ENCODE measurements at regions not wholly inside any gene's neighbourhood (a gene's known extent, or its start where the extent isn't known, plus 50 kb on each side); places are given as distances from the start of the nearest gene placed in this dataset.

DNA sequence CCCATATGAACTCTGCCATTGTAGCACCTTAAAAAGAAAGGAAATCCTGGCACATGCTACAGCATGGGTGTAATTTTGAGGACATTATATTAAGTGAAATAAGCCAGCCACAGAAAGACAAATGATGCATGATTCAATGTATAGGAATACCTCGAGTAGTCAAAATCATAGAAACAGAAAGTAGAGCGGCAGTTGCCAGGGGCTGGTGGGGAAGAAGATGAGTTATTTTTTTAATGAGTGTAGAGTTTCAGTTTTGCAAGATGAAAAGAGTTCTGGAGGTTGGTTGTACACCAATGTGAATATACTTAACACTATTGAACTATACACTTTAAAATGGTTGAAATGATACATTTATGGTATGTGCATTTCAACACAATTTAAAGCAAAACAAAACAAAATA lies 133.0 kb downstream of the ZDHHC21 start:
- H3K4me2 ChIP-seq (ENCODE audit: low read depth, low read length, poor library complexity, severe bottlenecking): no peak overlapping the region
- H3K27ac ChIP-seq (ENCODE audit: low read depth, low read length): no peak overlapping the region
- H3K9me3 ChIP-seq (ENCODE audit: insufficient read depth, low read length): no peaks in the 10 kb centered on the region
- no peaks in the 10 kb centered on the region for H3K27me3 ChIP-seq (ENCODE audit: low read length)
- no peak for TF ChIP-seq EZH2phosphoT487 (conservative IDR thresholded peaks at IDR 0.05; ENCODE audit: low read length)
- TF ChIP-seq, protein P1, sequence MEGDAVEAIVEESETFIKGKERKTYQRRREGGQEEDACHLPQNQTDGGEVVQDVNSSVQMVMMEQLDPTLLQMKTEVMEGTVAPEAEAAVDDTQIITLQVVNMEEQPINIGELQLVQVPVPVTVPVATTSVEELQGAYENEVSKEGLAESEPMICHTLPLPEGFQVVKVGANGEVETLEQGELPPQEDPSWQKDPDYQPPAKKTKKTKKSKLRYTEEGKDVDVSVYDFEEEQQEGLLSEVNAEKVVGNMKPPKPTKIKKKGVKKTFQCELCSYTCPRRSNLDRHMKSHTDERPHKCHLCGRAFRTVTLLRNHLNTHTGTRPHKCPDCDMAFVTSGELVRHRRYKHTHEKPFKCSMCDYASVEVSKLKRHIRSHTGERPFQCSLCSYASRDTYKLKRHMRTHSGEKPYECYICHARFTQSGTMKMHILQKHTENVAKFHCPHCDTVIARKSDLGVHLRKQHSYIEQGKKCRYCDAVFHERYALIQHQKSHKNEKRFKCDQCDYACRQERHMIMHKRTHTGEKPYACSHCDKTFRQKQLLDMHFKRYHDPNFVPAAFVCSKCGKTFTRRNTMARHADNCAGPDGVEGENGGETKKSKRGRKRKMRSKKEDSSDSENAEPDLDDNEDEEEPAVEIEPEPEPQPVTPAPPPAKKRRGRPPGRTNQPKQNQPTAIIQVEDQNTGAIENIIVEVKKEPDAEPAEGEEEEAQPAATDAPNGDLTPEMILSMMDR (IDR thresholded peaks at IDR 0.05; ENCODE audit: insufficient read depth, low read length, poor library complexity, severe bottlenecking): no peak
- H3K9me2 ChIP-seq (replicated peaks; ENCODE audit: insufficient read depth, low read length): no peaks in the 10 kb centered on the region
- no peaks in the 10 kb centered on the region for H3F3A ChIP-seq (ENCODE audit: insufficient read depth)
- H3K79me2 ChIP-seq (ENCODE audit: insufficient read depth, low read length): no peaks in the 10 kb centered on the region
- H2AFZ ChIP-seq (ENCODE audit: low read depth, low read length, severe bottlenecking): no peak overlapping the region
- no peaks in the 10 kb centered on the region for H3K36me3 ChIP-seq (ENCODE audit: low read length)
- H3K4me3 ChIP-seq (ENCODE audit: insufficient read depth, low read length, poor library complexity, severe bottlenecking): no peak overlapping the region
- H4K20me1 ChIP-seq (ENCODE audit: low read depth, low read length): no peaks in the 10 kb centered on the region
- no peak overlapping the region for H3K9ac ChIP-seq (ENCODE audit: low read length)

GRCh38 chr9:14554886-14555285 lies 138.3 kb downstream of the ZDHHC21 start:
- H3F3A ChIP-seq (ENCODE audit: insufficient read depth): no peaks in the 10 kb centered on the region
- H3K27ac ChIP-seq (ENCODE audit: low read depth, low read length): no peak overlapping the region
- no peak overlapping the region for H3K9ac ChIP-seq (ENCODE audit: low read length)
- TF ChIP-seq EZH2phosphoT487 (conservative IDR thresholded peaks at IDR 0.05; ENCODE audit: low read length): no peak
- TF ChIP-seq, protein P1 (IDR thresholded peaks at IDR 0.05; ENCODE audit: insufficient read depth, low read length, poor library complexity, severe bottlenecking): no peak
- H3K79me2 ChIP-seq (ENCODE audit: insufficient read depth, low read length): no peaks in the 10 kb centered on the region
- no peaks in the 10 kb centered on the region for H3K27me3 ChIP-seq (ENCODE audit: low read length)
- no peak overlapping the region for H3K4me3 ChIP-seq (ENCODE audit: insufficient read depth, low read length, poor library complexity, severe bottlenecking)
- H3K36me3 ChIP-seq (ENCODE audit: low read length): no peaks in the 10 kb centered on the region
- no peaks in the 10 kb centered on the region for H4K20me1 ChIP-seq (ENCODE audit: low read depth, low read length)
- no peak overlapping the region for H3K4me2 ChIP-seq (ENCODE audit: low read depth, low read length, poor library complexity, severe bottlenecking)
- no peak overlapping the region for H2AFZ ChIP-seq (ENCODE audit: low read depth, low read length, severe bottlenecking)
- H3K9me3 ChIP-seq (ENCODE audit: insufficient read depth, low read length): no peaks in the 10 kb centered on the region
- no peaks in the 10 kb centered on the region for H3K9me2 ChIP-seq (replicated peaks; ENCODE audit: insufficient read depth, low read length)

GRCh38 chr9:14547245-14548060 lies 145.8 kb downstream of the ZDHHC21 start:
- no peaks in the 10 kb centered on the region for H3F3A ChIP-seq (ENCODE audit: insufficient read depth)
- no peak overlapping the region for H3K4me3 ChIP-seq (ENCODE audit: insufficient read depth, low read length, poor library complexity, severe bottlenecking)
- no peaks in the 10 kb centered on the region for H3K27me3 ChIP-seq (ENCODE audit: low read length)
- no peak overlapping the region for H3K9ac ChIP-seq (ENCODE audit: low read length)
- H2AFZ ChIP-seq (ENCODE audit: low read depth, low read length, severe bottlenecking): no peak overlapping the region
- H3K9me3 ChIP-seq (ENCODE audit: insufficient read depth, low read length): no peaks in the 10 kb centered on the region
- H3K36me3 ChIP-seq (ENCODE audit: low read length): no peaks in the 10 kb centered on the region
- TF ChIP-seq, protein P1 (IDR thresholded peaks at IDR 0.05; ENCODE audit: insufficient read depth, low read length, poor library complexity, severe bottlenecking): no peak
- no peak for TF ChIP-seq EZH2phosphoT487 (conservative IDR thresholded peaks at IDR 0.05; ENCODE audit: low read length)
- no peak overlapping the region for H3K27ac ChIP-seq (ENCODE audit: low read depth, low read length)
- H3K79me2 ChIP-seq (ENCODE audit: insufficient read depth, low read length): no peaks in the 10 kb centered on the region
- H4K20me1 ChIP-seq (ENCODE audit: low read depth, low read length): no peaks in the 10 kb centered on the region
- no peaks in the 10 kb centered on the region for H3K9me2 ChIP-seq (replicated peaks; ENCODE audit: insufficient read depth, low read length)
- no peak overlapping the region for H3K4me2 ChIP-seq (ENCODE audit: low read depth, low read length, poor library complexity, severe bottlenecking)
